ENCODE measurements at regions not wholly inside any gene's neighbourhood (a gene's known extent, or its start where the extent isn't known, plus 50 kb on each side); places are given as distances from the start of the nearest gene placed in this dataset.

DNA sequence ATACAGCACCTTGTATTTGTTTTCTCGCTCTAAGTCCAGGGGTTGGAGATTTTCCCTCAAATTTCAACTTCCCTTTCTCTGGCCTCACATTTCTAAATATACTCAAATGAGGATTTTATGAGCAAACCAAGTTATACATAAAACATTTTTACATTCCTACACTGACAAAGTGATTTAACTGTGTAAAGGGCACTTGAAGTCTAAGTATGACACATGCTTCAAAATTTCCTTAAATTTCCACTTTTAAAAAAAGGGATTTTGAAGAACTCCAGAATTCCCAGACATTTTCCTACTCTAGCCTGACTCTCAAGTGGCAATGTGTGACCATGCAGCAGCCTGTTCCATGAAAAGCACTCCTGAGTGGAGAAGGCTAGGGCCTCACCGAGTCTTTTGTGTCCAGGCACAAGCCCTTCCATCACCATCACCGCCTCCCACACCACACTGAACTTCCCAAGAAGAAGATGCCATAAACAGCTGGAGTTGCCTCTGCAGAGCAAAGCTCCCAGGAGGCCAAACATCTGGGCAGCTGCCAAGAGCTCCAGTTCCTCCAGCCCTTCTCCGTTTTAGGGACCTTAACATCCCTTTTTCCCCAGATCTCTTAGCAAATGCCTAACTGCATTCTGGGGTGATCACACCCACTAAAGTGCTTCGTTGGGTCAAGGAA, 68.9 kb downstream of the NCR2 start:
- DNase-seq (ENCODE audit: low read depth in 1 of 2, low spot score in 1 of 2): no peak

DNA sequence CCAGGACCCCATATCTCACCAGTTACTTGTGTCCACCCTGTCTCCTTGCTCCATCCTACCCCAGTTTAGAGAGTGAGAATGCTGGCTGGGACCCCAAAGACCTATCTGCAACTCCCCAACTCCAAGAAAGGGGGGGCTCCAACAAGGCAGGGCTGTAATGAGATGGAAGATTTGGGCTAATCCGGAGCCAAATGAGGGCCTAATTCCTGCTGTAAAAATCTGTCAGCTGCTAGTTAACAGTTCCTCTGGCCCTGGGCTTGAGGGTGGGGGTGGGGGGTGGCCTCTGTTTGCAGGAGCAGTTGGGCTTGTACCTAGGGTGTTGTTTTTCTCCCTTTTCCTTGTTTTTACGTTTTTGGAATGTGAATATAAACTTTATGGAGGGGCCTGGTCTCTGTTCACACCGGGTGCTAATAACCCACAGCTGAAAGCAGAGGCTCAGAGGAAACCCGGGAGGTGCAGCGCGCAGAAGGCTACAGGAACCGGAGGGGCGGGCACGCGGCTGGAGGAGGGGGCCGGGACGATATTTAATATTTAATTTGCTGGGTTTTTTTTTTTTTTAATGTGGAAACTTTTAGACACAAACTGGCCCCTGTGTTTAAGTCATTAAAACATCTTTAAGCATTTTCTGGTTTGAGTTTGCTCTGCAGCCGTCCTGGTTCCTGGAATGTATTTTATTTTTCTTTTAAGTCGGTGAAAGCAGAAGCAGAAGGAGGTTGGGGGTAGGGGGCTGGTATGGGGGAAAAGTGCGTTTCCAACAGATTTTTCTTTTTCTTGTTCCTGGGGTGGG, 70.7 kb downstream of the NCR2 start:
- DNase-seq (ENCODE audit: low read depth in 1 of 2, low spot score in 1 of 2): no peak

DNA sequence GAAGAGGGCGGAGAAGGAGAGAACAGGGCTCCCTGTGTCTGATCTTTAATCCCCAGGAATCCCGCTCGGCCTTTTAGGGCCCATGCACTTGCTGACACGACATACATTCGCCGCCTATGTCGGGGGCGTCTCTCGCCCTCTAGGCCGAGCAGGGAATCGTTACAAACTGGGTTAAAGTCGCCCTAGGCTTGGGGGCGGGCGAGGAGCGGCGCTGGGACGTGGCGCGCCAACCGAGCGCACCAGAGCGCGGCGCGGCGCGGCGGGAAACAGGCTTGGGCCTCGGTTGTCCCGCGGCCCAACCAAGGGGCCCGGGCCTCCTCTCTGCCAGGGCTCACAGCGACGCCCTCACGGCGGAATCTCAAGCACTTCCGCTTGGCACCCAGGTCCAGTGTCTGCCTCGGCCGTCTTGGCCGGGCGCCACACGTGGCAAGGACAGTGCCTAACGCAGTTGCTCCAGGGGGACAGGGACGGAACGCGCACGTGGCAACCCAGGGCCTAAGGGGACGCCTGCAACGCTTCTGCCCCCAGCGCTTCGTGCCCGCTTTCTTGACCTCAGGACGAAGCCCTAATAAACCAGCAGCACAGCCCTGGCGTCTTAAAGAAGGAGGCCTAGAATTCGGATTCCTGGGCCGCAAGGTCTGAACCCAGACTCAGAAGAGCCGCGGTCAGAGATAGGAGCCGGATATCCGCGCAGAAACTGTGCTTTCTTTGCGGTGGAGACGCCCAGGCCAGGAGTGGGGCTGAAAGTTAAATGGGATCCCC, 71.5 kb downstream of the NCR2 start:
- DNase-seq (ENCODE audit: low read depth in 1 of 2, low spot score in 1 of 2): no peak

GRCh38 chr6:41408576-41408975, 73.2 kb downstream of the NCR2 start:
- no peak for DNase-seq (ENCODE audit: low read depth in 1 of 2, low spot score in 1 of 2)

DNA sequence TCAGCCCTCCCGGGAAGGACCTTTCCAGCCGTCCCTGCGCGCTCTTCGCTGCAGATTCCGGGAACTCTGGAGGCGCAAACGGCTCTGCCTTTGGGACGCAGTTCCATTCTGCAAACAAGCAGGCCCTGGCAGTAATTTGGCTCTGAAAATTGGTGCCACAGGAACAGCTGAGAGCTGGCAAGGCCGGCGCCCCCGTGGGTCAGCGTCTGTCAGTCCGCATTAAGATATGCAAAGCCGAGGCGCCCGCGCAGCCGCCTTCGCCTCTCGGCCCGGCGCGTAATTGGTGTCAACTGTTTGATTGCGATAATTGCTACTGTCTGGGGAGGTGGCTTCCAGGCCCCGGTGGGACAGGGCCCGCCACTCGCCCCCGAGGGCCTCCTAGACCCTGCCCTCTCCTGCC, 73.6 kb downstream of the NCR2 start:
- no peak for DNase-seq (ENCODE audit: low read depth in 1 of 2, low spot score in 1 of 2)

DNA sequence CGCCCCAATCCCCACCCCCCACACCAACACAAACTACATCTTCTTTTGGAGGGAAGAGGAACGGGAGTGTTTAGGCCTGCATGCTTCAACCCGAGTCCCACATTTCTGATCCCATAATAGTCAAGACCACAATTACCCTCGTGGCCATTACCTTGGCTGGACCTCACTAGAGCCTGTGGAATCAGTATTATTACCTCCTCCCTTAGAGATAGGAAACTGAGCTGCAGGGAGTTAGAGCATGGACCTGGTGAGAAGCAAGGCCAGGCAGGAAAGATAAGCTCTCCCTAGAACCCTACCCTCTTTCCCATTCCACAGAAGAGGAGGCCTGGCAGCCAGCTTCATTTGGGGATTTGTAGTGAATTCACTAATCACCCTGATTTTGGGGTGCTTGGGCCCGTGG, 74.1 kb downstream of the NCR2 start:
- no peak for DNase-seq (ENCODE audit: low read depth in 1 of 2, low spot score in 1 of 2)

- DNase-seq (ENCODE audit: low read depth in 1 of 2, low spot score in 1 of 2): no peak
Observed at GRCh38 chr6:41411961-41412360, 76.6 kb downstream of the NCR2 start.

- DNase-seq (ENCODE audit: low read depth in 1 of 2, low spot score in 1 of 2): no peak
Observed at GRCh38 chr6:41413250-41413649, 77.8 kb downstream of the NCR2 start.

DNA sequence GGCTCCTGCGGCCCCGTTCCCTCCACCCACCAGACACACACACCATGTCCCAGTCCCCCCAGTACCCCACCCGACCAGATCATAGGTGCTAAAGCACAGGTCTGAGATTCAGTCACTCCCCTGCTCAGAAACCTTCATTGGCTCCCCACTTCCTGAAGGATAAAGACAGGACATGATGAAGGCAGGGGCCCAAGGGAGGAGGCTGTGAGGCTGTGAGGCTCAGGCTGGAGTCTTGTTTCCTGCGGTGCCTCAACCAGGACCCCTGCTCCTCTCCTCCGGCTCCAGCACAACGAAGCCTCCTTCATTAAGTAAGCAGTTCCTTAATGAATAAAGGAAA, 81.1 kb downstream of the NCR2 start:
- DNase-seq (ENCODE audit: low read depth in 1 of 2, low spot score in 1 of 2): no peak

- DNase-seq (ENCODE audit: low read depth in 1 of 2, low spot score in 1 of 2): no peak
Observed at GRCh38 chr6:41418741-41419140, 83.3 kb downstream of the NCR2 start.

DNA sequence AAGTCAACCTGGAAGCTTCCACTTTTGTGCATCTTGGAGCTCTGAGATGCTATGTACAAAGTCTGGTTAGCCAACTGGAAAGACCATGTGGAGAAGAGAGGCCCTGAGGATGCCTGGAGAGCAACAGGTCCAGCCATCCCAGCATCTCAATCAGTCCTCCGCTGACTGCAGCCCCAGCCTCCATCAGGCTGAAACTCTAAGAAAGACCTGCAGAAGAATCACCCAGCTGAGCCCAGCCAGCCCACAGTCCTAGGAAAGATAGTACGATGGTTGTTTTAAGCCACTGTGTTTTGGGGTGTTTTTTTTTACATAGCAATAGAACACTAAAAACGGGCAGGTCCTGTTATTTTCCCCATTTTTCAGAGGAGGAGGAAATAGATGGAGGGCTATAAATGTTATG, 84.0 kb downstream of the NCR2 start:
- DNase-seq (ENCODE audit: low read depth in 1 of 2, low spot score in 1 of 2): no peak

GRCh38 chr6:41420186-41420585, 84.8 kb downstream of the NCR2 start:
- no peak for DNase-seq (ENCODE audit: low read depth in 1 of 2, low spot score in 1 of 2)

DNA sequence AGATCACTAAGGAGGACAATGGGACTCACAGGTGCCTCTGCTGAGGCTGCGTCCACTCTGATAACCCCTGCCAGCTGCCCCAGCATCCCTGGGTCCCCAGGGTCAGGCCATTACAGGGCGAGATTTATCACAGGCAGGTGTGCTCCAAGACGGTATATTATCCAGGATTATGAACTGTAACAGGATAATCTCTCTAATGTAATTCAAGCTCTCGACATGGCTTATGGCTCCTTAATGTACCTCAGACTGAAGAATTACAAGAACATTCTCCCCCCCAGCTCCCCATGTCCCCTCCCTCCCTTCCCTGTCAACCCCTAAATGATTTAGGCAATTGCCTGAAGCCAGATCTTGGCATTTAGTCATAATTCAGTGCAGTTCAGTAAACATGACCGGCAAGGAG, 86.8 kb downstream of the NCR2 start:
- no peak for DNase-seq (ENCODE audit: low read depth in 1 of 2, low spot score in 1 of 2)

- no peak for DNase-seq (ENCODE audit: low read depth in 1 of 2, low spot score in 1 of 2)
Observed at GRCh38 chr6:41423002-41423401, 87.6 kb downstream of the NCR2 start.

DNA sequence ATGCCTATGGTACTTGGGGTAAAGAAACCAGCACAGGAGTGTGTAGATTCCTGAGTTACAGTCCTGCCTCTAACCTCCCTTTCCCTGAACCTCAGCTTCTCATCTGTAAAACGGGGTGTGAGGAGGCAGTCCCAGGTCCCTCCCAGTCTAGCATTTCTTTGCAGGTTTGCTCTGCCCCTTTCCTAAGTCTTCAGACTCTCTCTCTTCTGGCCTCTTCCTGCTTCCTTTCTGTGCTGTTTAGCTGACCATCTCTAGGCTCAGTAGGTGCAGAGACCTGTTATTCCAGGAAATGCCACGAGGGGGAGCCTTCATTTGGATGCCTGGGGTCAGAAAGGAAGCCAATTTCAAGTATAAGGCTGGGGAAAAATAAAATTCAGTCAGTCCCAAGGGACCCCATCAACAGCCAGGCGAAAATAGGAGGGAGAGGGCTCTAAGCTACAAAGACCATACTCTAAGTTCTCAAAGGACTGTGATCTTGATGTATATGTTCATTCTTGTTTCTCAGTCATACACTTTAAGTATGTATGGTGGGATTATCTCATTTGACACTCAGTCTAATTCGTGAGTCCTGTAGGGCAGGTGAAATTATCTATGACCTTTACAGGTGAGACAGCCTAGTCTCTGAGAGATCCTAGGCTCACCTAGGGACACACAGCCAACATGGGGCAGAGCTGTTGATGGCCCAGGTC, 89.1 kb downstream of the NCR2 start:
- DNase-seq (ENCODE audit: low read depth in 1 of 2, low spot score in 1 of 2): peak; percentile 64 to 78

GRCh38 chr6:41425511-41425910, 90.1 kb downstream of the NCR2 start:
- no peak for DNase-seq (ENCODE audit: low read depth in 1 of 2, low spot score in 1 of 2)

GRCh38 chr6:41426438-41426851, 91.0 kb downstream of the NCR2 start:
- DNase-seq (ENCODE audit: low read depth in 1 of 2, low spot score in 1 of 2): no peak

GRCh38 chr6:41426888-41427641, 91.7 kb downstream of the NCR2 start:
- no peak for DNase-seq (ENCODE audit: low read depth in 1 of 2, low spot score in 1 of 2)

- no peak for DNase-seq (ENCODE audit: low read depth in 1 of 2, low spot score in 1 of 2)
Observed at GRCh38 chr6:41427642-41428335, 92.4 kb downstream of the NCR2 start.

- no peak for DNase-seq (ENCODE audit: low read depth in 1 of 2, low spot score in 1 of 2)
Observed at GRCh38 chr6:41428336-41428995, 93.1 kb downstream of the NCR2 start.
